ENCODE measurements at regions not wholly inside any gene's neighbourhood (a gene's known extent, or its start where the extent isn't known, plus 50 kb on each side); places are given as distances from the start of the nearest gene placed in this dataset.

DNA sequence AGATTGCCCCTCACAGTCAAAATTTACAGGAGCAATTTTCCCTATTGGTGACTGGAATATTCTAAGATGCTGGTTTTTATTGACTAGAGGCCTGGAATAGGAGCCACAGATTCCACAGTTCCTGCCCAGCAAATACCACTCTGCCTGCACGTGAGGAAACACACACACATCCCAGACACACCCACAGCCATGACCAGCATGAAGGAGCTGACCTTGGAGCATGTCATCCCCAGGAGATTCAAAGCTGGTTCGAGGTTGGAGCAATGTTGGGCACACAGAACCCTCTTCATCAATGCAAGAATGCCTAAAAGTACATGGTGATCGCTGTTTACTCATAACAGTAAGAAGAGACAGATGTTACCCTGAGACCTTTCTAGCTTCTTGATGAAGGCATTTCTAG is 244.6 kb upstream of the FOXQ1 start:
- TF ChIP-seq, protein P1, sequence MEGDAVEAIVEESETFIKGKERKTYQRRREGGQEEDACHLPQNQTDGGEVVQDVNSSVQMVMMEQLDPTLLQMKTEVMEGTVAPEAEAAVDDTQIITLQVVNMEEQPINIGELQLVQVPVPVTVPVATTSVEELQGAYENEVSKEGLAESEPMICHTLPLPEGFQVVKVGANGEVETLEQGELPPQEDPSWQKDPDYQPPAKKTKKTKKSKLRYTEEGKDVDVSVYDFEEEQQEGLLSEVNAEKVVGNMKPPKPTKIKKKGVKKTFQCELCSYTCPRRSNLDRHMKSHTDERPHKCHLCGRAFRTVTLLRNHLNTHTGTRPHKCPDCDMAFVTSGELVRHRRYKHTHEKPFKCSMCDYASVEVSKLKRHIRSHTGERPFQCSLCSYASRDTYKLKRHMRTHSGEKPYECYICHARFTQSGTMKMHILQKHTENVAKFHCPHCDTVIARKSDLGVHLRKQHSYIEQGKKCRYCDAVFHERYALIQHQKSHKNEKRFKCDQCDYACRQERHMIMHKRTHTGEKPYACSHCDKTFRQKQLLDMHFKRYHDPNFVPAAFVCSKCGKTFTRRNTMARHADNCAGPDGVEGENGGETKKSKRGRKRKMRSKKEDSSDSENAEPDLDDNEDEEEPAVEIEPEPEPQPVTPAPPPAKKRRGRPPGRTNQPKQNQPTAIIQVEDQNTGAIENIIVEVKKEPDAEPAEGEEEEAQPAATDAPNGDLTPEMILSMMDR (conservative IDR thresholded peaks at IDR 0.05 in 1 of 2, IDR thresholded peaks at IDR 0.05 in 1 of 2; ENCODE audit: low read depth in 1 of 2, low read length in 2 of 2): no peak
- no peak for TF ChIP-seq EZH2 (IDR thresholded peaks at IDR 0.05; ENCODE audit: low read length, missing control alignments)
